Erythroblast (primary cell): ENCODE measurements at regions not wholly inside any gene's neighbourhood (a gene's known extent, or its start where the extent isn't known, plus 50 kb on each side); places are given as distances from the start of the nearest gene placed in this dataset.
"Not testable (repeated sequence)": the region's sequence is repeated elsewhere in the genome, so short reads cannot be mapped to it uniquely, and the experiment has no call there.

Experiments
- DNase-seq, 2 experiments: peaks; one replicate each; lab custom pipeline; 2025; lab: John Stamatoyannopoulos, UW
- GATA1 ChIP-seq: IDR thresholded peaks from 2 replicates; pipeline ENCODE4 v1.6.1; 2011; ENCODE audit warnings: low read depth, mild to moderate bottlenecking, control low read depth, low read length, moderate library complexity
- POLR2A ChIP-seq: IDR thresholded peaks from 2 replicates; pipeline ENCODE4 v1.6.1; 2011; ENCODE audit warnings: mild to moderate bottlenecking, low read length

DNA sequence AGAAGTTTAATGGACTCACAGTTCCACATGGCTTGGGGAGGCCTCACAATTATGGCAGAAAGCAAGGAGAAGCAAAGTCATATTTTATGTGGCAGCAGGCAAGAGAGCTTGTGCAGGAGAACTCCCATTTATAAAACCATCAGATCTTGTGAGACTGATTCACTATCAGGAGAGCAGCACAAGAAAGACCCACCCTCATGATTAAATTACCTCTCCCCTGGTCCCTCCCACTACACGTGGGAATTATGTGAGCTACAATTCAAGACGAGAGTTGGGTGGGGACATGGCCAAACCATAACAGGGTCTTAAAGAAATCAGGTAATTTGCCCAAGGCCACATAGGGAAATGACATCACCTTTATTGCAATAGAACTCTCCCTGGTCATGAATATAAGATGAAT is 1073.3 kb upstream of the ACVR2A start:
- TF ChIP-seq GATA1: no peak
- no peak for TF ChIP-seq POLR2A
- no peak for DNase-seq

DNA sequence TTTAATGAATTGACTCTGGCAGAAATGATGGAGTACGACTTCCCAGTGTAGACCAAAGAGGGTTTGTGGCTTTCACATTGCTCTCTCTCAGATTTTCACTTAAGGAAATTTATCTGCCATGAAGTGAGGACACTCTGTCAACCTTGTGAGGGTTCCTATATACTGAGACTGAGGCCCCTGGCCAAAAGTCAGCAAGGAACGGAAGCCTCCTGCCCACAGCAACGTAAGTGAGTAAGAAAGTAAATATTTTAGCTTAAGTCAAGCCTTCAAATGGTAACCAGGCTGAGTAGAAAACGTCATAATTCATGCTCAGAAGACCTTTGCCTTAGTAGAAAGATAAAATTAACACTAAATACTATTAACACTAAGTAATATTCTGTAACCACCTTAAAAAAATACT is 1080.5 kb upstream of the ACVR2A start:
- TF ChIP-seq POLR2A (no peak), GATA1 (no peak)

DNA sequence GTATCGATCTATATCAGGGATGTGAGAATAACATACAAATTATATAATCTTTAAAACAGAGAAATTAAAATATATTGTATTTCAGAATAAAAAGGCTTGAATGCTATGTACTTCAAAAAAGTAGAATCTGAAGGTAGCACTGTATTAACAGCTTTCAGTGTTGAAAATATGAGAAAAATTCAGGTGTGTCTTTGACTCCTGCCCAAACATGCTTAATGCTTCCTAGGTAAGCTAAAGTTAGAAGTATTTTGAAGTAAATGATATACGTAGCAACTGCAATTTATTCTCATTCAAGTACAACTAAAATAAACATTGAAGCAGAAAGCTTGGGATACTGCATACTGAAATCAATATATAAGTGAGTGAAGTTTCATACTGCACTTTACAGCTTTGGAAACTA is 1082.0 kb upstream of the ACVR2A start:
- TF ChIP-seq POLR2A (no peak), GATA1 (no peak)
- DNase-seq: no peak

More for the DNA sequence above, 1080.5 kb upstream of the ACVR2A start:
- DNase-seq: no peak

DNA sequence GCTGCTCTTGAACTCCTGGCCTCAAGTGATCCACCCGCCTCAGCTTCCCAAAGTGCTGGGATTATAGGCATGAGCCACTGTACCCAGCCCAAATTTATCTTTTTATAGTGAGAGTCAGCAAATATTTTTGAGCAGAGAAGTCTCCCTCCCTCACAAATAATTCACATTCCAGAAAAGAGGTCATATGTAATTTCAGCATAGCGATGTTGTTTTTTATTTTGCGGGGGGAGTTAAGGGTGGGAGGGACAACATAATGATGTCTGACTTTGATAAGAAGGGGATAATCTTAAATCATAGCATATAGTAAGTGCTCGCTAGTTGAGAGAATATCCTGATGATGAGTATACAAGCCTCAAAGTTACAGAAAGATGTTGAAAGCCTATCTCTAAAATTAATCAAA is 1090.2 kb upstream of the ACVR2A start:
- TF ChIP-seq GATA1 (no peak), POLR2A (no peak)
- no peak for DNase-seq

DNA sequence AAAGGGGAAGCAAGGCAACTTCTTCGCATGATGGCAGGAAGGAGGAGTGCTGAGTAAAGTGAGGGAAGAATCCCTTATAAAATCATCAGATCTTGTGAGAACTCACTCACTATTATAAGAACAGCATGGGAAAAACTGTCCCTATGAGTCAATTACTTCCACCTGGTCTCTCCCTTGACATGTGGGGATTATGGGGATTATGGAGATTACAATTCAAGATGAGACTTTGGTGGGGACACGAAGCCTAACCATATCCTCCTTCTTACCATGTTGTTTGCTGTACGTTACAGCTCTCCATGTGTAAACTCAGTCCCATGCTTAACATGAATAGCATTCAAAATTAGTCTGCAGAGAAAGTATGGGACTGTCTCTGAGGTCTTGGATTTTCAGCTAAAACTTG is 1096.8 kb upstream of the ACVR2A start:
- TF ChIP-seq POLR2A: no peak
- no peak for TF ChIP-seq GATA1
- DNase-seq: no peak

DNA sequence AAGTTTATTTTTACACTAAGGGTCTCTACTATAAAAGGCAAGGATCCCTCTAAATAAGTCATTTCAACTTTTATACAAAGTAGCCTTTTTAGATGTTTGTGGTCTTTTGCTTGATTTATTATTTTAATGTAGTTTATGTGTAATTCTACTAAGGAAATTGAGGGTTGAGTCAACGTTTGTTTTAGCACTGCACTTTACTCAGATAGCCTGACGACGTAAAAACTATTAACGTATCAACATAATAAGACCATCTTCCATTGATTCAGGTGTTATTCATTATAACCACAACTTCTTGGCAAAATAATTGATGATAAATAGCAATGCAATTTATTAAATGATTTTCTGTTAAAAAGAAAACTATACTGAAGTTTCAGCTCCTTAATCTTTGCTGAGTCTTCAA is 1103.6 kb upstream of the ACVR2A start:
- TF ChIP-seq GATA1 (no peak), POLR2A (no peak)
- DNase-seq: no peak

DNA sequence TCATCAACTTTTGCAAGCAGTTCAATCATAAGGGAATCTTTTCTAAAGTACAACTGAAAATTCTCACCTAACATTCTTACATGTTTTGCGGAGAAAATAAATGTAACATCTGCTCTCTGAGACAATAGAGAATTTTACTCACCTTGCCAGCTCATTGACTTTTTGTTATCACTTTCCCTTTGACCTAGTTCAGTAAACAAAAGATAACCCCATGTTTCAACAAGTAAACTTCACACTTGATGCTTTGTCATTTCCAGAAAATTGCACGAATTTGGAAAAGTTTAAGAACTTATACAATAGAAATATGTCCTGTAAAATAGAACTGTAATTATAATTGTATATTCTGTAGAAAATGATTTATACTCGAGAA is 1110.0 kb upstream of the ACVR2A start:
- DNase-seq: no peak
- TF ChIP-seq POLR2A: no peak
- no peak for TF ChIP-seq GATA1

DNA sequence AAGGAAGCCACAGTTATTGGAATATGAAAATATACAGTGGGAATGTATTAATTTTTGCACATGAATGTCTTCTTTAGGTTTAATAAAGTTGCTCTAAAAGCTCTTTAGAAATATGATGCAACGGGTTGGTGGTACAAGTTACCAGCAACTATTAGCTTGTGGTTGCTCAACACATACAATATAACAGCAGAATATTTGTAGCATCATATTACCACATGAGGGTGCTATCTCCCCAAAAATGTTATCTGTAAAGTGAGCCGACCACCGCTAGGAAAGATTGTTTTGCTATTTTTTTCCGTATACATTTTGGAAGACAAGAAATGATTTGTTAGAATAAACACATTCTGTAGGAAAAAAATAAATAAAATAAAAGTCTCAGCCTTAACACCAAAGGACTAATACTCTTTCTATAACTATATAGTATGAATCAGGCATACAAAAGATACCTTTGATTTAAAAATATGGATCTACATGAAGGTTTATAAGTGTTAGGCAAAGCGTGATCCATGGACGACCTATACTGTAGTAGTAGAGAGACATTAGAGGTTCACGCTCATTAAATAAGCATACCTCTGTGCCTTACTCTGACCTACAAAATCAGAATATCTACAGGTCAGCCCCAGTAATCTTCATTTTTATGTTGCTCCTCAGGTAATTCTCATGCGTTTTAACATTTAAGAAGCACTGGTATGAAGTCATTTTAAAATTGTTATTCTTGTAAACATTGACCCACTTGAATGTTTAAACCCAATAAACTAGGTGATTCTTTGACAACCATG is 1110.6 kb upstream of the ACVR2A start:
- peak; percentile 25 to 46 for DNase-seq
- TF ChIP-seq POLR2A (no peak), GATA1 (no peak)

DNA sequence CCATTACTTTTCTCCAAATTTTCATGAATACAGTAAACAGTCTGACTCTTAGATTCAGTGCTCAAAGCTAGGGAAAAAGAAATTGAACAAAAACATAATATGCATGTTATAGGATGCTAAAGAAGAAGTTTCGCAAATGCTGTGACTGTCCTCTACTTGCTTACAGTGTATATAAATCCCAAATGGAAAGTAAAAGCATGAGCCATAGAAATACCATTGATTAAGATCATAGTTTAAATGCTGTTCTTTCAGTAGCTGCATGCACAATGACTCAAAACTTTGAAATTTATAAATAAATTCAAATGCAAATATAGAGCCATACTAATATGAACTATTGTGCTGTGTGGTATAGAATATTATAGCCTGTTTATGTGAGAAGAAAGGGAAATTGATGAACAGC is 1113.9 kb upstream of the ACVR2A start:
- no peak for DNase-seq
- TF ChIP-seq GATA1: no peak
- TF ChIP-seq POLR2A: no peak

DNA sequence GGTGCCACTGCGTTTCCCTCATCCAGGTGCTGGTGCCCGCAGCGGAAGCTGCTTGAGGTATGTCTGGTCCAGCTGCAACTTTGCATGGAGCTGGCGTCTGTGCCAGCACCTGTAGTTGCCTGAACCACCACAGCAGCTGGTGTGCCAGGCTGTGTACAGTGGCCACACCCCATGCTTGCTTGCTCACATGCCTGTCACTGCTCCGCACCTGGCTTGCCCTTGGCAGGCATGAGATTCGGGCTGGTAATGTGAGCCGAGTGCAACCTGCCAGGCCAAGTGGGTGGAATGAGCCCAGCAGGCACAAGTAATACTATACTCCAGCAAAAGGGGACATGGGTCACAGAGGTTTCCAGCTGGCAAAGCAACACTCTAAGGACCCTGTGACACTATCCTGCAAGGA is 1123.3 kb upstream of the ACVR2A start:
- TF ChIP-seq POLR2A (no peak), GATA1 (no peak)
- DNase-seq: no peak

DNA sequence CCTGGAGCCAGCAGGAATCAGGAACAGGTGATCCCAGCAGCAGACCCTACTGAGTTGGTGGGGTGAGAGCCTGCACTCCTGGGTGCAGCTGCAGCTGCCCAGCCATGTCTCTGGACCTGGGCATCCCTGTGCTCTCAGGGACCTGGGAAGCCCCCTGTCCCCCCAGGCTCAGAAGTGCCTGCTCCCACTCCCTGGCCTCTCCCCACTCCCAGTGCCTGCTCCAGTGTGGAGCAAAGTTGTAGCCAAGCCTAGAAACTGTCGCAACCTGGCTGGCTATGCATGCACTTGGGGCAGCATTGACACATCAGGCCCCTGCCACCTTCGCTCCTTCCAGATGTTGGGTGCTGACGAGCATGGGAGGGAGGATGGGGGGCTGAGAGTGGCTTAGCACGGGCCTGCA is 1124.7 kb upstream of the ACVR2A start:
- TF ChIP-seq POLR2A (no peak), GATA1 (no peak)
- DNase-seq: no peak

DNA sequence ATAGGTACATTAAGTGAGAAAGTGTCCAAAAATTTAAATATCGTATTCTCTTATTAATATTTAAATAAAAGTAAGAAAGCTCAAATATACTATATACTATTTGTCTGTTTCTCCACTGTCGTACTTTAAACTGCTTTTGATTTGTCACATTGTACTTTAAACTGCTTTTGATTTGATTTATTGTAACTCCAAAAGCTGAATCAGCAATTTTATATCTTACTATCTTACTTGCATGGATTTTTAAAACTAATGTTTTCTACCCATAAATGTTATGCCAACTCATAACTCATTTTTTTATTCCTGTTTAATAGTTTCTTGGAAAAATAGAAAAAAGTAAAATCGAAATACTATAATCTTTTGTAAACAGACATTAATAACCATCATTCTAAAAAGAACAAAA is 1128.2 kb upstream of the ACVR2A start:
- no peak for DNase-seq
- TF ChIP-seq POLR2A: no peak
- no peak for TF ChIP-seq GATA1

DNA sequence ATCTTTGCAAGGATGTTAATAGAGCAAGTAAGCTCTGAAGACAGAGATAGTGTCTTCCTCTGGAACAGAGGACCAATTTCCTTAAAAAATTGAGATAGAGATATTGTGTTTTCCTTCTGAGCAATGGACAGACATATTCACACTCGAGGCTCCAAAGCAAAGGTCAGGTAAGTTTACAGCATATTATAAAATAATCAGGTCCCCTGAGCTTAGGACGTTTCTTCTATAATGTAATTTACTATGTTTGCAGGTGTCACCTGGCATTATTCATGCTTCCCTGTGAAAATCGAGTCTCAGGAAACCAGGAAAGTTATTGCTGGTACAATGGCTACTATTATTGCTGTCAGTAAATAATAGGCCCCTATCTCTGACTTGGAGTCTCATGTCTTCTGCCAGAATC is 1135.8 kb upstream of the ACVR2A start:
- DNase-seq: no peak
- TF ChIP-seq POLR2A (no peak), GATA1 (no peak)

DNA sequence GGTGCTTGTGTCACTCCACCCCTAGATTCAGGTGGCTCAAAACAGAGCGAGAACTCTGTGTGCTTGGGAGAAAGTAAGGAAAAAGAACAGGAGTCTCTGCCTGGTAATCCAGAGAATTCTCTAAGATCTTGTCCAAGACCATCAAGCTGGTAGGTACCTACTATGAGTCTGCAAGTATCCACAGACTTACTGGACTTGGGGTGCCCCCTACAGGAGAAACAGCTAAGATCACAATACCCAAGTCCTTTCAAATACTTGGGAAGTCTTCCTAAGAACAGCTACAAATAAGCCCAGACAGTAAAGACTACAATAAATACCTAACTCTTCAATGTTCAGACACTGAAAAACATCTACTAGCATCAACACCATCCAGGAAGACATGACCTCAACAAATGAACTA is 1143.6 kb upstream of the ACVR2A start:
- DNase-seq: peak; percentile 7 to 44
- no peak for TF ChIP-seq GATA1
- TF ChIP-seq POLR2A: no peak

DNA sequence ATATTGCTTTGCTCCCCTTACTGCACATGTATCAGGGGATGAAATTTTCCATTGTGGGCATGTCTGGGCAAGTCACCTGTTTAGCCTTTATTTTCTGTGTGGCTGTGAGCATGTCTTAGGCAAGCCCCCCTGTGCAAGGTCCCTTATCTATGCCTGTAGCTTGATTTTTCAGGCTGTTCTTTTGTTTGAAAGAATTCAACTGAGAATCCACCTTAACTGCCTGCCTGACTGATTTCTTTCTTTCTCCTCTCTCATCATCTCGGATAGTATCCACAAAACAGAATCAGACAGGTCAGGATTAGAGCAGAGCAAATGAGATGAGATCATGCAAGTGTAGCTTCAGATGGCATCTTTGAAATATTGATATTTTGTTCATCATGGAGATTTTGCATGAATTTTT is 1147.5 kb upstream of the ACVR2A start:
- TF ChIP-seq POLR2A: no peak
- no peak for TF ChIP-seq GATA1
- no peak for DNase-seq

DNA sequence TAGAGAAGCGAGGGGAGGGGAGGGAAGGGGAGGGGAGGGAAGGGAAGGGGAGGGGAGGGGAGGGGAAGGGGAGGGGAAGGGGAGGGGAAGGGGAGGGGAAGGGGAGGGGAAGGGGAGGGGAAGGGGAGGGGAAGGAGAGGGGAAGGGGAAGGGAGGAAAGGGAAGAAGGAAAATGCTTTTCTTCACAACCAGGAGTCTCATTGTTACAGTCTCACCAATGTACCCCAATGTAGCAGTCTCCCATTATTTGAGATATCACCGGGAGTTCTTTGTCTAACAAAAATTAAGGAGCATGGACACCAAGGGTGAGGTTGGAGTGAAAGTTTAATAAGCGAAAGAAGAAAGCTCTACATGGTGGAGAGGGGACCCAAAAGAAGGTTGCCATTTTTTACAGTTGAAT is 1148.0 kb upstream of the ACVR2A start:
- not testable (repeated sequence) for DNase-seq
